Caki2 (cell line): ENCODE measurements at regions not wholly inside any gene's neighbourhood (a gene's known extent, or its start where the extent isn't known, plus 50 kb on each side); places are given as distances from the start of the nearest gene placed in this dataset.
A peak's percentile ranks its signal among the peaks of the same experiment; 100 is the strongest.

Source experiments
- DNase-seq: peaks from one replicate; pipeline ENCODE4 v3.0.0-alpha.2; 2015; ENCODE audit warnings: low read depth
- in situ Hi-C: cut with HindIII; loops from 2 replicates; pipeline ENCODE4 v1.10.0; 2016; ENCODE audit warnings: low sequenced_read_pairs, low pct_unique_long_range_greater_than_20kb, mixed read lengths

GRCh38 chr3:72306800-72307341, 521.9 kb upstream of the PROK2 start:
- in situ Hi-C loops = no loop called here
- DNase-seq = peak; percentile 19

GRCh38 chr3:72303926-72304325, 519.0 kb upstream of the PROK2 start:
- in situ Hi-C loops = no loop called here
- DNase-seq = no peak

DNA sequence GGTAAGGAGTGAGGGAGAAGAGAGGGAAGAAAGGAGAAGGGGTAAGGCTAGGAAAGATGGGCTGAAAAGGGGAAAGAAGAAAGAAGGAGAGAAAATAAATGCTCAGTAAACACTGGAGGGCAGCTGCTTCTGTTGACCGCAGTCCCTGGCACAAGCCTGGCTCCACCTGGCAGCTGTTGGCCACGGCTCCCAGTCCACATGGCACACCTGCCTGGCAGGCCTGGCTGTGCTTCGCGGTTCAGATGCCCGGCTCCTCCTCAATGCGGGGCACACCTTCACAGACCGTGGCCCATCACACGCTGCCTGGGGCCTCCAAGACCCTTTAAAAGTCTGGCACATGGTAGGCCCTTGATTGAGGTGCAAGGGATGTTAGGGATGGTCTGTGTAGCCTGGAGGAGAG, 516.8 kb upstream of the PROK2 start:
- no peak for DNase-seq
- in situ Hi-C loops = no loop called here

GRCh38 chr3:72300621-72301020, 515.7 kb upstream of the PROK2 start:
- DNase-seq = no peak
- in situ Hi-C loops = no loop called here

- DNase-seq = no peak
- in situ Hi-C loops = no loop called here
These were observed 514.9 kb upstream of the PROK2 start for GRCh38 chr3:72299823-72300222.

DNA sequence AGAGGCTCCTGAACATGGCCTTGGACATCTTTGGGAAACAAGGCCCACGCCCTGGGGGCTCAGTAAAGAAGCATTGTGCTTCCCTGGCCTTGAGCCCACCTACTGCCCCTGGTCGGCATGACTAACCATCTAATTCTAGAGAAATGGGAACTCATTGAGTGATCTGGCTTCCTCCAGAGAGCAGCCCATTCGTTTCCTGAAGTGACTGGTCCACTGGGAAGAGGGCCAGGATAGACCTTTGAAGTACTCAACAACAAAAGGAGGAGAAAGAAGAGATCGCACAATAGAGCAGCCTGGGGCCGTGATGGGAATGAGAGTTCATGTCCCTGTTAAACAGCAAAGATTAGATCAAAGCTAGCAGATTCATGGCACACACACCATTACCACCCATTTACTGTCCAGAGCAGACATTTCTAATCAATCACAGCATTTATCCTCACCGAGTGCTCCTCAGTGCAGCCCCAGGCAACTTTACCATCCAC, 514.4 kb upstream of the PROK2 start:
- in situ Hi-C loops = no loop called here
- DNase-seq = no peak

DNA sequence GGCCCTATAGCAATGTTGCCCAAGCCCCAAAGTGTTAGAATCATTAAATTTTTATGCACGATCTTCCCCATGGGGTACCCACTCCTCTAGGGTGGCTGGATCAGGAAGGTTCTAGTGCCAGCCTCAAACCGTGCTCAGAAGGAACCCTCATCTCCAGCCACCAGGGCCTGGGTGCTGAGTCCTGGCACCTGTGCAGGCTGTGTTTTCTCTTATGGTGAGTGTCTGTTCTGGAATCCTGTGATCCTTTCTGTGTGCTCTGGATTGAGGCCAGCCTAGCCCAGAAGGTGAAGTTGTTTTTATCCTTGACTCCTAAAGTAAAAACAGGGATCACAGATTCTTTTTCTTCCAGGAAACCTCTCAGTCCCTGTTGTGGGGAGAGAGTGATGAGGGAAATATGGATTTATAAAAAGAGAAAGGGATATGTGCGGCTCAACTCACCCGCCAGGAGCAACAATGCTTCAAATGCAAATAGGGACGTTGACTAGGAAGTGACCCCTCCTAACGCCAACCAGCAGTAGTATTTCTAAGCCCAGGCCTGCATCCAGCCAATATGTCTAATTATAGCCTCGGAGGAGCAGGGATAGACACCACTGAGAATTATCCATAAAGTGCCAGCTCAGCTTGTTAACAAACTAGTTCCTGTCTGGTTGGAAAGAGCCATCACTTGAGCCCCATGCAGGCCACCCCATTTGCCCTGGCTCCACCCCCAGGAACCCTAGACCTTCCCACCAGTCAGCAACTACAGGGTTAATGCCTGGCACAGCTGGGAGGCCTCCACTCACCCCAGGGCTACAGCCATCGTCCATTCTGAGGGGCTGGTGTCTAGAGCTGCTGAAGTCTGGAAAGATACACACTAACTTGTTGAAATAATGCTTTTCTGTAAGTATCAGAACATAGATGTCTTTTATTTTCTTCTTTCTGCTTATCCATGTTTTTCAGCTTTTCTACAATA, 513.5 kb upstream of the PROK2 start:
- in situ Hi-C loops = no loop called here
- DNase-seq = no peak

- DNase-seq = no peak
- in situ Hi-C loops = no loop called here
These were observed 512.5 kb upstream of the PROK2 start for GRCh38 chr3:72297481-72297880.

DNA sequence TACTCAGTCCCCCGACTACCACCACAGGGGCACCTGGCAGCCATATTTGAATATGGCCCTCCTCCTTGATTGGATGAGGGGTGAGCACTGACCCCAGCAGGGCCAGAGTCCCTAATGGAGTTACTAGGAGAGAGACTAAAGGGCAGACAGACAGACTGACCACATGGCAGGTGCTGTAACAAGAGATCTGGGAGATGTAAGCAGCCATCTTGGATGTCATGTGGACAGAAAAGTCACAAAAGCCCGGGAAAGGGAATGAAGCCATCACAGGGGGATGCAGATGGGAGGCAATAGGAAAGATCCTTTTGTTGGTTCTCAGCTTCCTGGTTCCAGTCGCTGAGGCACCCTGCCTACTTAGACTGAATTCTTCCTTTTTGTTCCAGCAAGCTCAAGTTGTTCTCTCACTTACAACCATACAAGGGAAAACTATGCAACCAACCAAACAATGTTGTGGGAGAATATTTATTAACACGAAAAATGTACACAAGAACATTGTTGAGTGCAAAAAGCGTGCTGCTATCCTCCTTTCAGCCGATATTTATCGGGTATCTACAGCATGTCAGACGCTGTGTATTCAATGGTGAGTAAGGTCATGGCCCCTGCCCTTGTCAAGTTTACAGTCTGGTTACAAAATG, 511.6 kb upstream of the PROK2 start:
- no peak for DNase-seq
- in situ Hi-C loops = no loop called here

- in situ Hi-C loops = no loop called here
- DNase-seq = no peak
These were observed 511.1 kb upstream of the PROK2 start for GRCh38 chr3:72295962-72296450.

DNA sequence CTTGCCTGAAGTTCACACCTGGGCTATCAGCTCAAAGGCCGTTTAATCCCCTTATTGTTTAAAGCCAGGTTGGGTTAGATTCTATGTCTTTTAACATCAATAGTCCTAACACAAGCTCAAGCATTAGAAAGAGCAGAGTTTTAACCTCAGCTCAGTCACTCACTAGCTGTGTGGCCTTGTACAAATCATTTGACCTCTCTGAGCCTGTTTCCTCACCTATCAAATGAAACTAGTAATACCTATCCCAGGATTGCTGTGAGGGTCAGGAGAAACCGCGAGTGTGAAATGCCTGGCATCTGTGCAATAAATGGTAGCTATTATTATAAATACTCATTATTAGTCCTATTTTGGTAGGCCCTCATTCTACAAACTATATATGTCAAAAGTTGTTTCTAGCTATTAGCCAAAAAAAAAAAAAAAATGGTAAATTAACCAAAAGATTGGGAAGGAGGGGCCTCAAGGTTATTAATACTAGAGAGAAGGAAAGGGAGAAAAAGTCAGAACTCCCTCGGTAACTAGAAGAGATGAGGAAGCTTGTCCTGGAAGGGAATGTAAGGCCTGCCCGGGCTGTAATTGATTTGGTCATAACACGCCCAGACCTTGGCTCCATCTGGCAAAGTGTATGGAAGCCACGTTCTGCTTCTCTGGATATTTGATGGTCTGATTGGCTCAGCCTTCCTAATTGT, 510.5 kb upstream of the PROK2 start:
- in situ Hi-C loops = no loop called here
- no peak for DNase-seq

DNA sequence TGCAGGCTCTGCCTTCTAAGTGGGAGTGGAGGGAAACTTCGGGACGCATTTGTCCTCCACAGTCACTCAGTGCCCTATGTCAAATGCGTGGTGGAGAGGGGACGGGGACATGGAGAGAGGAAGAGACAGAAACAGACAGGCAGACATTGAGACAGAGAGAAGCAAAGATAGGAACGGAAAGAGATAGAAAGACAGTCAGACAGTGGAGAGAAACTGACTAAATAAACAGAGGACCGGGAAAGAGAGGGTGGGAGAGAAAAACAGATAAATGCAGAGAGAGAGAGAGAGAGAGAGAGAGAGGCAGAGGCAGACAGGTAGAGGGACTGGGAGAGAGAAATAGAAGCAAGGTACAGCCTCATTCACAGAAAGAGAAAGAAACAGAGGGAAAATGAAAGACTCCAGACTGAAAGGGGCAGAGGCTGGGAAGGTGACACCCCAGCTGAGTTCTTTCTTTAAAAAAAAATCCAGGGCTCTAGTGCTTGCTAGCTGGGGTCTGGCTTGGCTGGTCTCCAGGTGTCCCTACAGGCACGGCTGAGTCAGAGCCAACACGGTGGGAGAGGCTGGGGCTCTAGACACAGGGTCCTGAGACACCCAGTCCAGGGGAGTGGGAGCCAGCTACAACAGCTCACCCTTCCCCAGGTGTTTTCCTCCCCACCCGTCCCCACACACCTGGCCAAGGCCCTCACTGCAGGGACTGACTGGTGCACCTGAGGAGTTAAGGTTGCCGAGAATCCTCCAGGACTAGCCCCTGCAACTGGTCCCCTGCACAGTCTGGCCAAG, 506.1 kb upstream of the PROK2 start:
- in situ Hi-C loops = no loop called here
- DNase-seq = no peak

DNA sequence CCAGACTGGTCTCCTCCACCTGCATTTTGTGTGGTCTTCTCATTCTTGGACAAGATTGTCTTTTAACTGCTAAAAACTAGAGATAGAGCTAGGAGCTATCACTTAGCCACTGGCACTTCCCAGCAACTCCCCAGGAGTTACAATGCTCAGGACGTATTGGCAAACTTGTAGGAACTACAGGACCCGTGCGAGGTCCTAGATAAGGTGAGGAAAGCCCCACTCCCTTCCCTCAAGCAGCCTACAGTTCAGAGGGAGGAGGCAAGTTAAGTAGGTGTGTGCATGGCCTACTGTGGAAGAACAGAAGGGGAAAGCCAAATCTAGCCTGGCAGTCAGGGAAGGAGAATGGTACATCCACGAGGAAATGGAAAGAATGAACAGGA, 504.7 kb upstream of the PROK2 start:
- in situ Hi-C loops = no loop called here
- no peak for DNase-seq

DNA sequence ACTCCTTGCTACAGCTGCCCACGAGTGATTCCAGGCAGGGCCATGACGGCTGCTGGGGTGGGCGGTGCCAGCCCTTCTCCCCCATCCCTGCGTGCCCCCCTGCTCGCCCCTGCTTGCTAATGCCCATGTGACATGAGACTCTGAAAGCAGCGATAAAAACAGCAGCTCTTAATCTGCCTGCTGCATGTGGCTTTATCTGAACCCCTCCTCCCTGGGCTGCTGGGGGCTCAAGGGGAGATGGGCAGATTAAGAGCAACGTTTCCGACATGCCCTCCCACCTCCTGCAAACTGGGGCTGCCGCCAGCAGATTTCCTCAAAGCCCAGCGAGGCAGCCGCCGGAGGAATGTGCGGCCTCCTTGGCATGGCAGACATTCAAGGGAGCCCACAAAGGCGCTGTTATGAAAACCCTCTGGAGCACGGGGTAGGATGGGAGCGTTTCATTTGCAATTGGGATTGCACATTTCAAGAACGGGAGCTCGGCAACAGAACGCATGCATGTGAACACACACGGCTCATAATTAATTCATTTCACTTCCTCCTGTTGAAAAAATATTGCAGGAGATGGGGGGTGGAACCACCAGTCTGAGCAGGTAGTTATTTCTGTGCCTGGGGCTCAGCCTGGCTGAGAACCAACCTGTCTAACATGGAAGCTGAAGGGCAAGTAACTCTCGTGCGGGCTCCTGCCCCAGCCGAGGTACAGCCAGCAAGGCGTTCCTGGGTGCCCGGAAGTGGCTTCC, 504.2 kb upstream of the PROK2 start:
- no peak for DNase-seq
- in situ Hi-C loops = no loop called here

DNA sequence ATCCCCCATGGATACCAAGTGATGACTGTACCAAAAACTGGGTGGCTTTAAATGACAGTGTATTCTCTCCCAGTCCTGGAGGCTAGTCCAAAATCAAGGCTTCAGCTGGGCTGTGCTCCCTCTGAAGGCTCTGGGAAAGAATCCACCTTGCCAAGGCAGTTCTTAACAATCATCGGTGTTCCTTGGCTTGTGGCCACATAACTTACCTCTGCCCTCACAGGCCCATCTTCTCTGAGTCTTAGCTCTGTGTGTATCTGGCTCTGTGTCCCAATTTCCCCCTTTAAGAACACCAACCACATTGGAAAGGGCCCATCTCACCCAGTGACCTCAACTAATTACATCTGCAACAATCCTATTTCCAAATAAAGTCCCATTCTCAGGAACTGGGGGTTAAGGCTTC, 503.0 kb upstream of the PROK2 start:
- in situ Hi-C loops = no loop called here
- no peak for DNase-seq

DNA sequence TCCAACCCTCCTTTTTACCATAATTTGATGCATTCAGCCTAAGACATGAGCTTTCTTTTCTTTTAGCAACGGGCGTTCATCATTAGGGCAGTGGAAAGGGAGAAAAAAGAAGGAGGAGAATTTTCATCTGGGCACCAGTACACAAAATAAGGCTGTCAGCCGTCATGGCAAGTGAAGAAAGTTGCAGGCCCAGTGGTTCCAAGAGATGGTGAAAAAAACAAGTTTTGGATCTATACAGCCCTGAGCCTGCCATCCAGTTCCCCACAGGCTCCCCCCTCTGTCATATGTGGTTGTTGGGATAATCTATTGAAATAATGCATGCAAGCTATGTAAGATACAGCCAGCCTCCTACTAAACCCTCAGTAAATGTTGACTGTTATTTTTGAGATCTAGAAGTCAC, 500.6 kb upstream of the PROK2 start:
- no peak for DNase-seq
- in situ Hi-C loops = no loop called here

- in situ Hi-C loops = no loop called here
- DNase-seq = no peak
These were observed 499.5 kb upstream of the PROK2 start for GRCh38 chr3:72284471-72284870.
